Stomach (tissue), 4 donors: ENCODE measurements at regions not wholly inside any gene's neighbourhood (a gene's known extent, or its start where the extent isn't known, plus 50 kb on each side); places are given as distances from the start of the nearest gene placed in this dataset.

Experiments used
- POLR2A ChIP-seq, 4 donors: fragments of 450-650 bp; IDR thresholded peaks; one replicate each; pipeline ENCODE4 v1.6.1; 2016; ENCODE audit warnings: antibody characterized with exemption in 4 of 4, control low read depth in 2 of 4, mild to moderate bottlenecking in 1 of 4, moderate library complexity in 1 of 4
- TF ChIP-seq, protein P1 (sequence below), 7 experiments: fragments of 450-650 bp in 4 of 7; fragments of 200-600 bp in 3 of 7; sonication (generic) in 3 of 7; IDR thresholded peaks; one replicate each; pipeline ENCODE4 v1.5.1; 2016 to 2019; ENCODE audit warnings: antibody characterized with exemption in 7 of 7, control low read depth in 2 of 7, mild to moderate bottlenecking in 1 of 7

DNA sequence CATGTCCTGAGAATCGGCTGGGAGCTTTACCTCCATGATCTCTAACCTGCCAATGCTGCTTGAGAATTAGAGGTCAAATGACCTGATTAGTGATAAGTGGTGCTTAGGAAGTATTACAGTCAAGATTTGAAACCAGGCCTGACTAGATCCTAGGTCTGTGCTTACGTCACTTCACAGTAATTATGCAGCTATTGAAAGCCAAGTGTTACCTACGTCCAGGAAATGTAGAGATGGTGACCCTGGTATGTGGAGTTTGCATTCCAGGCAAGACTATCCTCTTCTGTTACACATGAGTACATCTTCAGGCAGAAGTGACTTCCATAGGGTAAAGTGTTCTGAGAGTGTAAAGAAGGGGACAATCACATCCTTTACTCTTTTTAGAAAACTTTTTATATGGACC lies 530.4 kb upstream of the TENM4 start:
- no peak for TF ChIP-seq POLR2A (IDR thresholded peaks at IDR 0.05)
- TF ChIP-seq, protein P1, sequence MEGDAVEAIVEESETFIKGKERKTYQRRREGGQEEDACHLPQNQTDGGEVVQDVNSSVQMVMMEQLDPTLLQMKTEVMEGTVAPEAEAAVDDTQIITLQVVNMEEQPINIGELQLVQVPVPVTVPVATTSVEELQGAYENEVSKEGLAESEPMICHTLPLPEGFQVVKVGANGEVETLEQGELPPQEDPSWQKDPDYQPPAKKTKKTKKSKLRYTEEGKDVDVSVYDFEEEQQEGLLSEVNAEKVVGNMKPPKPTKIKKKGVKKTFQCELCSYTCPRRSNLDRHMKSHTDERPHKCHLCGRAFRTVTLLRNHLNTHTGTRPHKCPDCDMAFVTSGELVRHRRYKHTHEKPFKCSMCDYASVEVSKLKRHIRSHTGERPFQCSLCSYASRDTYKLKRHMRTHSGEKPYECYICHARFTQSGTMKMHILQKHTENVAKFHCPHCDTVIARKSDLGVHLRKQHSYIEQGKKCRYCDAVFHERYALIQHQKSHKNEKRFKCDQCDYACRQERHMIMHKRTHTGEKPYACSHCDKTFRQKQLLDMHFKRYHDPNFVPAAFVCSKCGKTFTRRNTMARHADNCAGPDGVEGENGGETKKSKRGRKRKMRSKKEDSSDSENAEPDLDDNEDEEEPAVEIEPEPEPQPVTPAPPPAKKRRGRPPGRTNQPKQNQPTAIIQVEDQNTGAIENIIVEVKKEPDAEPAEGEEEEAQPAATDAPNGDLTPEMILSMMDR (IDR thresholded peaks at IDR 0.05): no peak
